CD4-positive, alpha-beta T cell treated with Interferon alpha-2 for 1 hour (primary cell): ENCODE measurements at regions not wholly inside any gene's neighbourhood (a gene's known extent, or its start where the extent isn't known, plus 50 kb on each side); places are given as distances from the start of the nearest gene placed in this dataset.

Experiments
- DNase-seq, 2 donors: peaks; one replicate each; pipeline ENCODE4 v3.0.0-alpha.2; 2020 to 2022

DNA sequence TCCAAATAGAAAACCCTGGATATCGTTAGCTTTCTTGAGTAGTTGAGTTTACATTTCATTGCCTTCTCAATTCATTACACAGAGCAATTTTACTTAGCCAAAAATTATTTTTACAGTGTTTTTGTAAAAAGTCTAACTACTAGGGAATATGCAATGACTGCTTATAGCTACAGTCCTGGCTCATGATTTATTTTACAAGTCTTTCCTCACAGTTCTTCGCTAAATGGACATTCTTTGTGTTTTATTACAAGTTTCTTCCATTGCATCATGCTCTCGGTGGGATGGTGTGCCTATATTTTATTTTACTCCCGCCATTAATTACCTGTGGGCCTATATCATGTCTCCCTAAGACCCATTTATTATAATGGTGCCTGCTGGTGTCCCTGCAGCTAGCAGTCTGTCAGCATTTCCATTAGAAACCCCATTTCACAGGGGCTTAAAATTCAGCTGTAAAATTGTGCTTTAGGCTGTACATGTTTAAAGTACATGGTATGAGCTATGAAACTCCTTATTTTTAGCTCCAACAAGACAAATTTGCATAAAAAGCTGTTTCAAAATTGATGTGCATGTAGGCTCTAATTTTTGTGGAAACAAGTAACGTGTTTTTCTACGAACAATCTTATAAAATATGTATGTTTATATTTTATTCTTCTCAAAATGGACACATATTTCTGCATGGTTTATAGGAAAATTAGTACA lies 227.4 kb downstream of the SLC7A11 start:
- no peak for DNase-seq

DNA sequence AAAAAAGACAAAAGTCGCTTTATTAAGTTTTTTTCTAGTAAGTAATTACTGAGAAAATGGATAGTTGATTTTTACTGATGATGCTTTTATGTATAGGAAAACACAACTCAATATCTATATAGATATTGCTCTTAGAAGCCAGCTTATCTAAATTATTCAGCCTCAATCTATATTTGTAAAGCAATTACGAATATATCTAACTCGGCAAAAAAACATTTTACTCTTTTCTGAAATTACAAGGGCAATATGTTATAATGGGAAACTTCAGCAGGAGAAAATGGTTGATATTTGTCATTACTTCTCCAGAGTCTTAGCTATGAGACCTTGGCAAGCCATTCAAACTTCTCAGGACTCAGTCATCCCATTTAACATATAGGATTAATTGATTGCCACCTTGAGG lies 228.5 kb downstream of the SLC7A11 start:
- DNase-seq: no peak

DNA sequence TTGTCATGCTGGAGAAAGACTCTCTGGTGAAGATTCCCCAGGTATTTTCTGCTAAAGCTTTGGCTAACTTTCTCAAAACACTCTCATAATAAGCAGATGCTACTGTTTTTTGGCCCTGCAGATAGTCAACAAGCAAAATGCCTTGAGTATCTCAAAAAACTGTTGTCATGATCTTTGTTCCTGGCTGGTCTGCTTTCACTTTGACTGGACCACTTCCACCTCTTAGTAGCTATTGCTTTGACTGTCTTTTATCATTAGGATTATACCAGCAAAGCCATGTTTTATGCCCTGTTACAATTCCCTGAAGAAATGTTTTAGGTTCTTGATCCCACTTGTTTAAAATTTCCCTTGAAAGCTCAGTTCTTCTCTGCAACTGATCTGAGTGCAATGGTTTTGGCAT lies 231.5 kb downstream of the SLC7A11 start:
- DNase-seq: no peak

DNA sequence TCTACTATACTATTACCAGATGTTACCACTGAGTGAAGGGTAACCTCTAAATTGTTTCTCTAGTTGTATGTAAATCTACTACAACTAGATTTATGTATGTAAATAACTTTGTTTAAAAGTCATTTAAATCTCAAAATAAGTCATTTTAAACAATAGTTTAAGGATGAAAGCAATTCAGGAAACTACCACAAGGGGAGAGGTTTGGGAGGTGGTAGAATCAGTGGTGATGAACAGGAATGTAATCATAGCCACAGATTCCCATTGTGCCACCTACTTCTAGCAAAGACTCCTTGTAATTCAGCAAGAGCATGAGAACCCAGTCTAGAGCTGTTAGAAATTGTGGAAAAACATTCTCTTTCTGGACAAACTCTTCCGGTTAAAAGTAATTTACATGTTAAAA lies 234.6 kb downstream of the SLC7A11 start:
- DNase-seq: no peak

DNA sequence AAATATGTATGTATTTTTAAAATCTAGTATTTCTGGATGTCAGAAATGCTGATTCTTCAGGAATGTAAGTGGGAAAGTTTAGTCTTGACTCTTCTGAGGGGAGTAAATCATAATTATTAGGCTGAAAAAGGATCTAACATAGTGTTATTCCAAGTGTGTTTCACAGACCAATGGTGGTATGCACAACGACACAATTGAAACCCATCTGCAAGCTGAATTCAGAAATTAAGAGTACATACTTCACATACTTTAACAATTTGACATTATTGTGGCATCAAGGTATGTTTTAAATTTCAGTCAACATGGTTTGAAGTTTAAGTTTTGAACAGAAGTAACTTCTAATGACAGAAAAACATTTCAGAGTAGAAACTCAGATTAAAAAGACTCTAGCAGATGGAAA lies 236.7 kb downstream of the SLC7A11 start:
- no peak for DNase-seq

DNA sequence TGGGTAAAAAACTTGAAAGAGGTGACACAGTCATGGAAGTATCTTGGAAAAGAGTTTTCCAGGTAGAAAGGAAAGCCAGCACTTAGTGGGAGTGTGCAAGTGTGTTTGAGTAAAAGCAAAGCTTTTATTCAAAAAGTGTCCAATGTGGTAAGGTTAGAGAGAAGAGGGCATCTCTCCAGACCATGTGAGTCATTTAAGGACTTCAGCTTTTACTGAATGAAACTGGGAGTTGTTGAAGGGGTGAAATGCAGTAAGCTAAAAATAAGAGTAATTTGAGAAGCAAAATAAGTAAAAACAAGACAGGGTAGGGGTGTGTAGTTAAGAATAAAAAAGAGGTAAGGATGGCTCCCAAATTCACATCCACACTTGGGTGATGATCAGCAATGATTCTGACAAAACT lies 238.9 kb downstream of the SLC7A11 start:
- no peak for DNase-seq

DNA sequence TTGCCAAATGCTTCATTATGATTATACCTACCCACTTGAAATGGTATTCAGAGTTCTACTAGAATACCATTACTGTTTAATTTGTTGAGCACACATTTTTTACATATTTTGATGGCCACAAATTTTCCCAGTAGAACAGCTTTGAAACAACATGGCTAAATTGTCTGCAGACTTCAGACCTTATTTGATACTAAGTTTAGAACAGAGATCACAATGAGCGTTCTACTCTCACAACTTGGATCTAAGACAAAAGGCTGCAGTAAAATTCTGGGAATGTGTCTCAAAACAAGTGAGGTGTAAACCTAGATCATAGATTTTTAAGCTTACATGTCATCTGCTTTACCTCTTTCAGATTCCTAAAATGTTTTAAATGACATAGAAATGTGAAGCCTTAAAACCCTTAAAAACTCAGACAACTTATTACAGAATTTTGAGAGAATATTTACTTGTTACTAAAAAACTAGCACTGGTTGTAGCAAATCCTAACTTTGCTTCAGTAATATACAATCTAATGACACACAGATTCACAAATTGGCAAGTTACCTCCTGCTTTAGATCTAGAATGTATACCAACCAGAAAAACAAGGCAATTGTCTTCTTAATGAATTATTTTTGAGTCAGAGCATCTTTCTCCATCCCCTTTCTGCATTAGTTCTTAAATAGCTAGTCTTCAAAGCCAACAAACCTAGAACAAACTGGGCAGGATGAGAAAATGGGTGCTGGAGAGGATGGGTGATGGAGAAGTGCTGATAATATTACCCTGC lies 243.3 kb downstream of the SLC7A11 start:
- no peak for DNase-seq

DNA sequence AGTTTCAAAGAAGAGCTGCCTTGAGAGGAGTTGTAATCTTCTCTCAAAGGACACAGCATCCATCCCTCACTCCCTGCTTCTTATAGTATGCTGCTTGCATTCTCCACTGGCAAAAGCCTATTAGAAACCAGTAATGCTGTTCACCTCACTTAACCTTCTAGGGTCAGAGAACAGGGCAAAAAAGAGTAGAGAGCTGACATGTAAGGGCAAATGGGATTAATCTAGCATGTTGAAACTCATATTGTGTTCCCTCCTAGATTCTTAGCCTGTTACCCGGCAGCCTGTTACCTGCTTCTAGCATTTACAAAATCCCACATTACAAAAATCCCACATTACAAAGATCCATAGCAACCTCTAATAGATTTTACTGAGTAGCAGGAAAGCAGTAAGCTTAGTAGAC lies 244.7 kb downstream of the SLC7A11 start:
- no peak for DNase-seq

DNA sequence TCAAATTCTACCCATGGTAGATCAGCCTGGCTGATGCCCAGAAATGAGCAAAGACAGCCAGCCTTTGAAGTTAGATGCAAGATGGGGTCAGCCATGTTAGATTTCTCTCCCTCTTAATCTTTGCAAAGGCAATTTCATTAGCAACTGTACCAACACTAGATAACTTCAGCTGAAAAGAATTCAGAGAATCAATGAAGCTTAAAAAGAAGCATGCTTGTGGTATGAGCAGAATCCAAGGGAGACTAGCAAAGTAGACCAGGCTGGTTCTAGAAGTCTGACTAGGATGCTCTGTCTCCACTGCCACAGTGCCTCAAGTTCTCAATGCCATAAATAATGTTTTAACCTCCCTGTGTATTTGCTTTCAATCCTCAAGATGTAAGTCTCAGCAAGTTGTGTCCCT lies 247.3 kb downstream of the SLC7A11 start:
- DNase-seq: no peak

DNA sequence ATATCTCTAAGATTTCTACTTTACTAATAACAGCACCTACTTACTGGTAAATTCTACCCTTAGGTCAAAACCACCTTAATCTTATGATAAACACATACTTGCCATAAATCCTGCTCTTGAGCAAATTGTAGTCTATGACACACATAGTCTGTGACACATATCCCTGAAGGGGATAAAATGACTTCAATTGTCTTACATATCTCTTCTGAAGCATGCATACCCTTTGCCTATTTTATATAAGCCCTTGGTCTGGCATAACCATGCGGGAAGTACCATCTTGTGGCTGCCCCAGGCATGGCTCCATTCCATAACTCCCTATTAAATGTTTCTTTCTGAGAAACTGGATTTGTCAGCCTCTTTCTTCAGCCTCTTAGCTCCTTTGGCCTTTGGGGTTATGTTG lies 248.9 kb downstream of the SLC7A11 start:
- DNase-seq: no peak

DNA sequence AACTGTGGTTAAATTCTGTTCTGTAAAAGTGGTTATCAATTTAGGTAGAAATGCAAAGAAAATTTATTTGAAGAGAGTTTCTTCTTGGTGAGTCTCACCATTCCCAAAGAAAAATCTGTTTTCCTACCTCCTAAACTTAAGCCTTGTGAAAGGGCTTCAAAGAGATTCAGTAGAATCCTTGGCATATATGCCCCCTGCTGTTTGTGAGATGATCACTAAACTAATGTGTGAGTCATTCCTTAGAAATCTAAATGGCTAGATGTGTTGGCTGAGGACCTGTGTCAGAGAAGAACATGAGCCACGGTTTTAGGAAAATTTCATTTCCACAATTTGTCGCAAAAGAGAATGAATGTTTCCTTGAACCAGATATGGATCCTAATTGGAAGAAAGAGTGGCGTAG lies 260.9 kb downstream of the SLC7A11 start:
- DNase-seq: no peak

DNA sequence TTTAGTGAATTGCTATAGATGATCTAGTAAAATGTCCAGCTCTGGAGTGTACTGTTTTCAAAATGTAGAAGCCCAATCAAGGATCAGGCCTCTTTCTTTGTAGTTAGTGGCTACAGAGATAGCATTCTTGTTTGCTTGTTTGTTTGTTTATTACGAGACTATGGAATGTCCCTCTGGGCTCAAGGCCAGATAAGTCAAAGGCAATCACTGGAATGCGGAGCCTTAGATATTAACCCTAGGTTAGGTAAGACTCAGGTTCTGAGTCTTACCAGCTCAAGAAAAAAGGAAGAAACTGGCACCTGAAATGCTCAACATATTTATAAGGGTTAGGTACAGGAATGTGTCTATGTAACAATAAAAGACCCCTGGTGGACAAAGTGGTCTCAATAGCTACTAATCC lies 261.5 kb downstream of the SLC7A11 start:
- no peak for DNase-seq

DNA sequence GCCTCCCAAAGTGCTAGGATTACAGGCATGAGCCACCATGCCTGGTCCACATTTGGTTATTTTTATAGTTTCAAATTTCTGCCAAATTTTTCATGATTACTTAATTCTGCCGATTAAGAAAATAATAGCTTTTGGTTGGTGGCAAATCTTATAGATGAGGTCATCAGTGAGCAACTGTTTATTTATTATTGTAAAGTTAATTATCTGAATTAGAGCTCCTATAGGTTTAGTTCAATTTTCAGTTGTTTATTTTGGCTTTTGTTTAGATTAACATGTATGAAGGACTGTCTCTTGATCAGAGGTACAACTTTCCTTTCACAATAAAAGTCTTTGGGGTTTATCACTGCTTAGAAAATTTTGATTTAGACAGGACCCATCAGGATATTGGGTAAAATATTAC lies 262.2 kb downstream of the SLC7A11 start:
- no peak for DNase-seq

DNA sequence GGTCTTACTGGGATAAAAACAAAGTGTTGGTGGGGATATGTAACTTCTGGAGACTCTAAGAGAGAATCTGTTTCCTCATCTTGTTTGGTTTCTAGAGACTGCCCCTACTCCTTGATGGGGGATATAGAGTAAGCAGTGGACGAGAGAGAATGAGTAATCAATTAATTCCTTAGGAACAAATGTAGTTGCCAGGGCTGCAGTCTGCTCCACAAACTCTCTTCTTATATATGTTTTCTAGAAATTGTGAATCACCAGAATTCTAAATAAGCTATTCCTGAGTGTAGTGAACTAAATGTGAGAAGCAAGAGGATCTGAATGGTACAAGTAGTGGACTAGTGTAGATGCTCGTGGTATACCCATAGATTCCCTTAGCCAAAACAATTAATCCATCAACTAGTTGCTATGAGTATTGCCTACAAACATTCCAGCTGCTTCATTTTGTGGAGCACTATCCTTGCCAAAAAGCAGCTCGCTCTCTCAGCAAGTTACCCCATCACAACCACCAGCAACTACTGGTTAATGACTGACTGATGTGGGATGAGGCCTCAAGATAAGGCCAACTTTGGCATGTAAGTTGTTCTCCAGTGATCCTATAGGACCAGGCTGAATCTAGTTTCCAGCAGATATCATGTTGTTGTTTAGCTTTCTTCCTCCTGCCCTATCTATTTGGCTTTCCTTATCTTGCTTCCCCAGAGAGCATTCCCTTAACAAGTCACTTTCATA lies 273.0 kb downstream of the SLC7A11 start:
- no peak for DNase-seq

DNA sequence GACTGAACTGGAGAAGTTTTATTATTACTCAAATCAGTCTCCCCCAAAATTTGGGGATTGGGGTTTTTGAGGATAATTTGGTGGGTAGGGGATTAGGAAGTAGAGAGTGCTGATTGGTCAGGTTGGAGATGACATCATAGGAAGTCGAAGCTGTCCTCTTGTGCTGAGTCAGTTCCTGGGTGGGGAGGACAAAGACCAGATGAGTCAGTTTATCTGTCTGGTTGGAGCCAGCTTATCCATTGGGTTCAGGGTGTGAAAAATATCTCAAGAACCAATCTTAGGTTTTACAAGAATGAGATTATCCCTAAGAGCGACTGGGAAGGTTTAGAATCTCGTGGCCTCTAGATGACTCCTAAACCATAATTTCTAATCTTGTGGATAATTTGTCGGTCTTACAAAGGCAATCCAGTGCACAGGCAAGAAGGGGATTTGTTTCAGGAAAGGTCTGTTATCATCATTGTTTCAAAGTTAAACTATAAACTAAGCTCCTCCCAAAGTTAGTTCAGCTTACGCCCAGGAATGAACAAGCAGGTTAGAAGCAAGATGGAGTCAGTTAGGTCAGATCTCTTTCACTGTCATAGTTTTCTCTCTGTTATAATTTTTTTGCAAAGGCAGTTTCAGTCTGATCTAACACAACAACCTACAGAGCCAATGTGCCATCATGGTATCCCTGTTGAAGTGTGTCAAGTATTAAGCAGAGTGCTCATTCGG lies 274.5 kb downstream of the SLC7A11 start:
- no peak for DNase-seq

DNA sequence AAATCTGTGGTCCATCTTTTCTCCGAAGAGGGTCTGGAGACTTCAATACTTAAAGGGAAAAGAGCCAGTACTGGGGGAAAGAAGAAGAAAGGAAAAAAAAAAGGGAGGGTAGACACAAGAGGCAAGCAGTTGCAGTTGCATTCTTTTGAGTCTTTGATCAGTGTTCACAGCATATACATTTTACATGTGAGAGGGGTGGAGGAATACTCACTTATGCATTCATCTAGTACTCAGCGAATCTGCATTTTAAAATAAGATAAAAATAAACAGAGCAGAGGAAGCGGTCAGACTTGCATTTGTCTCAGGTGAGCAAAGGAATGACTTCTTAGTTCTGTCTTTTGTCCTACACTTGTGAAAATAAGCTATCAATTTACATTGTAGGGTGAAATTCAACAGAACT lies 275.6 kb downstream of the SLC7A11 start:
- no peak for DNase-seq

DNA sequence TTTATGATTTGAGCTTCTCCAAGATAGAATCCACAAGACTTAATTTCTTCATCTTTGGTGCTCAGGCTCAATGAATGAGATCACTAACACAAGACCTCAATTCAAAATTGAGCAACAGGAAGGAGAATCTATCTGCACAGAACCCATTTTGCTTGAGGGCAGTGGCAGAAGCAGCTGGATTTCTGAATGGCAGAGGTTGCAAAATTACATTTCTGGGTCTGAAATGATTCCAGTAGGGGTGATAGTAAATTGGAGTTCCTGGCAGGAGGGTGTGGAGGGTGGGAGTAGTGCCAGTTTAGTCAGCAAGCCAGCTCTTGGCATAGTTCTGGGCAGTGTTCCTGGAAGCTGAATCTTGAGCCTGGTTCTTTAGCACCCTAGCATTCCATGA lies 281.1 kb downstream of the SLC7A11 start:
- no peak for DNase-seq

DNA sequence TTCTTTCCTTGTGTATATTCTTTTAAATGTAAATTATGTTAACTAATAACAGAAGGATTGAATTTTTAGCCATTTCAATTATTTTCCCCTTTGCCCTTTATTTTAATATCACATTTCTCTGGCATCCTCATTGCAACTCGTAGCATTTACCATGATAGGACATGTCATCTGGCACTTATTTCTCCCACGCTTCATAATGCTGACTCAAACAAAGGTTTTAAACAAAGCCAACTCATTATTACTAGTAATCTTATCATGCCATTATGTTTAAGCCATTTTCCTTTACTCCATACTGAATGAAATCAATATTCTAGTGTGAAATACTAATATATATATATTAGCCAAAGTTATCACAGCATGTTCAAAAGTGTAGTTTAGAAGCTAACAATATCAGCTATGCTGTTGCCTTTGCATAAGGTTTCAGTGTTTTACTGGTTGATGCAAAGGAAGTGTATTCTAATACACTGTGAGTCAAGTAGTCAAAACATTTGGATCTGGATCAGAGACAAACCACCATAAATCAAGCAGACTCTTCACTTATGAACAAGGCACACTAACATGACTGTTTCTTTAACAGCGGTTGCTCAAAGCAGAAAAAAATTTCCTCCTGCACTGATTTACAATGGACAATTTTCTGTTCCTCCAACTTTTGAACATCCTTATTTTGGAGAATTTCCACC lies 281.6 kb downstream of the SLC7A11 start:
- DNase-seq: no peak

DNA sequence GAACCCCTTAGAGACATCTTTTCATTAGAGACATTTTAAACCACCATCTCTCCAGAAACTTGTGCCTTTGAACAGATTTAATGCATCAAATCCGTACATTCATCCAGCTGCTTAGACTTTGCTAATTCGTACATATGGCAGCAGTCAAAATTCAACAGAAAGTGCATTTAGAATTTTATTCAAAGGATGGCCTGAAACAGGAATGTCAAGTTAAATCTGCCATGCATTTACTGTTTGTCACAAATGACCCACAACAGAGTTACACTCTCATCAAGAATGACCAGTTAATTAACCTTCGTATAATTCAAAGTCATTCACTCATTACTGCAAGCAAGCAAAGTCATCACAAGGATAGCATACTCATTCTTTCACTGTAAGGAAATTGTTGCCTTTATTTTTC lies 284.3 kb downstream of the SLC7A11 start:
- no peak for DNase-seq

DNA sequence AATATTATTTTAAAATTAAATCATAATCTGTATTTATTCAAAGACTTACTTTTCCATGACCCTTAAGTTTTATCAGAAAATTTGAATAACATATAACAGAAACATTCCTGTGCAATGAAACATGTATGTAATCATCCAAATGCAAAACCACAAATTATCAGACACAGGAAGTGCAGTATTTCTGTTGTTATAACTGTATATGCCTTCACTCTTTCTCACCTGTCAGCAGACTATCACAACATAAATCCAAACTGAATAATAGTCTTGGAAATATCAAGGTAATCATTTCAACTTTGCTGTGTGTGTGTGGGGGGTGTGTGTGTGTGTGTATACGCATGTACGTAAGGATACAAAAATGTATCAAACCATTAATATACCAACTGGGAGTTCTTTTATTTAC lies 285.9 kb downstream of the SLC7A11 start:
- DNase-seq: no peak

DNA sequence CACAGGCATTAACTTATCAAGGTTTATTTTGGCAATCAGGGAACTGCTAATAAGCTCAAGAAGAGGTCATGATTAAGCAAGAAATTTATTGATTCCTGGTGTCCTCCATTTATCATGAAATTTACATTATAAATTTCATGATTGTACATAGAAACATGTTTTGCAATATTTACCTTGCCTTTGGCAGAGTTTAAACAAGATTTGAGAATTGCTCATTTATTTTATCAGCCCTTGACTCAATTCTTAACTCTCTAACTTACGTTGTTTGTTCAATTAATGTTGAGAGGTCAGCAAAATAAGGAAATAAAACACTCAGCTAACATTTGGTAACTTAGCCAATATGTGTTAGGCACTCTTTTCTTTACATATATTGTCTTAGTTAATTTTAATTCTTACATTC lies 286.6 kb downstream of the SLC7A11 start:
- DNase-seq: no peak

DNA sequence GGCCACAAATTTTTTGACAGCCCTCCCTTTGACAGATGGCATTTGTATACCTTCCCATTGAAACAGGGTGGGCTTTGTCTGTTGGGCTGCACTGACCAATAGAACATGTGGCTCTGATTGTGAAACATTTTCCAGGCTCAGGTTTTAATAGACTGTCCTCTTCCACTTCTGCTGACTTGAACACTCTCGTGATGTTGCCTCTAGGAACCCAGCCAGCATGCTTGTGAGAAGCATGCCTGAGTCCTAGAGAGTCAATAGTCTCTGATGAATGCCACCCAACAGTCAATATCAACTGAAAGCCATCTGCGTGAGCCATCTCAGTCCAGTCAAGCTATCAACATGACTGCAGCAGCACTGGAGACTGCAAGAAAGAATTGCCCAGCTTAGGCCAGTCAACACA lies 290.0 kb downstream of the SLC7A11 start:
- no peak for DNase-seq

DNA sequence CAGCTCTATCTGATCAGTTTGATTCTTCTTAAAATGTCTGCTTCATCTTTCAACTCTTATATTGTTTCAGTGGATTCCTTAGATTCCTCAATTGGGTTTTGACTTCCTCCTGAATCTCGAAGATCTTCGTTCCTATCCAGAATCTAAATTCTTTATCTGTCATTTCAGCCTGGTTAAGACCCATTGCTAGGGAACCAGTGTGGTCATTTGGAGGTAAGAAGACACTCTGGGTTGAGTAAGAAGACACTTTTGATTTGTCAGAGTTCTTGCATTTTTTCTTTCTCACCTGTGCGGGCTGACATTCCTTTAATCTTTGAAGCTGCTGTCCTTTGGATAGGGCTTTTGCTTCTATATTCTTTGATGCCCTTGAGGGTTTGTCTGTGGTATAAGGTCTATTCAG lies 291.9 kb downstream of the SLC7A11 start:
- no peak for DNase-seq
